OCI-LY1 (cell line): ENCODE measurements at regions not wholly inside any gene's neighbourhood (a gene's known extent, or its start where the extent isn't known, plus 50 kb on each side); places are given as distances from the start of the nearest gene placed in this dataset.
"Not testable (repeated sequence)": the region's sequence is repeated elsewhere in the genome, so short reads cannot be mapped to it uniquely, and the experiment has no call there.

Experiments
- H2AFZ ChIP-seq: fragments of 200-600 bp; sonication (generic), shearing (Covaris generic); 2 replicates; pipeline ENCODE4 v1.6.0; 2014; ENCODE audit warnings: antibody characterized with exemption, mild to moderate bottlenecking, low read length
- H3F3A ChIP-seq: fragments of 200-600 bp; sonication (generic), shearing (Covaris generic); 2 replicates; pipeline ENCODE4 v1.6.0; 2014; ENCODE audit warnings: mild to moderate bottlenecking, antibody characterized with exemption, low read length, moderate library complexity; ENCODE audit not compliant: insufficient read depth
- H3K27ac ChIP-seq: fragments of 200-600 bp; sonication (generic); 2 replicates; pipeline ENCODE4 v1.5.1; 2014; ENCODE audit warnings: low read length, mixed run types, mild to moderate bottlenecking, low read depth; ENCODE audit not compliant: poor library complexity, severe bottlenecking
- H3K27me3 ChIP-seq: fragments of 200-600 bp; sonication (generic); 2 replicates; pipeline ENCODE4 v1.6.0; 2014; ENCODE audit warnings: antibody characterized with exemption, mild to moderate bottlenecking, low read length, moderate library complexity; ENCODE audit not compliant: insufficient read depth
- H3K36me3 ChIP-seq: fragments of 200-600 bp; sonication (generic); 2 replicates; pipeline ENCODE4 v1.6.1; 2014; ENCODE audit warnings: mild to moderate bottlenecking, antibody characterized with exemption, low read length, moderate library complexity, mixed read lengths; ENCODE audit not compliant: insufficient read depth
- H3K4me1 ChIP-seq: fragments of 200-600 bp; sonication (generic); 2 replicates; pipeline ENCODE4 v1.5.1; 2014; ENCODE audit warnings: mild to moderate bottlenecking, low read length, moderate library complexity; ENCODE audit not compliant: insufficient read depth, severe bottlenecking
- H3K4me2 ChIP-seq: fragments of 200-600 bp; sonication (generic), shearing (Covaris generic); 2 replicates; pipeline ENCODE4 v1.6.1; 2014; ENCODE audit warnings: low read length
- H3K4me3 ChIP-seq: fragments of 200-600 bp; sonication (generic); 2 replicates; pipeline ENCODE4 v1.5.1; 2014; ENCODE audit warnings: low read length, low read depth, mild to moderate bottlenecking, mixed read lengths; ENCODE audit not compliant: poor library complexity, severe bottlenecking
- H3K79me2 ChIP-seq: fragments of 200-600 bp; shearing (Covaris generic); 2 replicates; pipeline ENCODE4 v1.6.1; 2016; ENCODE audit warnings: mixed run types, low read length, mixed read lengths; ENCODE audit not compliant: insufficient read depth
- H3K9ac ChIP-seq: fragments of 200-600 bp; sonication (generic), shearing (Covaris generic); 2 replicates; pipeline ENCODE4 v1.6.1; 2014; ENCODE audit warnings: mild to moderate bottlenecking, low read length, mixed read lengths
- H3K9me2 ChIP-seq: fragments of 200-600 bp; sonication (generic), shearing (Covaris generic); 2 replicates; pipeline ENCODE4 v1.6.1; 2014; ENCODE audit warnings: low read depth, mild to moderate bottlenecking, low read length, mixed read lengths
- H3K9me3 ChIP-seq: fragments of 200-600 bp; shearing (Covaris generic); 2 replicates; pipeline ENCODE4 v1.6.1; 2014; ENCODE audit warnings: low read length, mixed read lengths
- H4K20me1 ChIP-seq: fragments of 200-600 bp; sonication (generic), shearing (Covaris generic); 2 replicates; pipeline ENCODE4 v1.6.0; 2016; ENCODE audit warnings: mild to moderate bottlenecking, low read length; ENCODE audit not compliant: insufficient read depth
- CTCF ChIP-seq: fragments of 200-600 bp; sonication (generic), shearing (Covaris generic); IDR thresholded peaks from 2 replicates; pipeline ENCODE4 v1.5.1; 2017; ENCODE audit warnings: mild to moderate bottlenecking, antibody characterized with exemption, low read length, moderate library complexity, mixed read lengths
- EZH2 ChIP-seq: fragments of 200-600 bp; sonication (generic), shearing (Covaris generic); IDR thresholded peaks from 2 replicates; pipeline ENCODE4 v1.8.0; 2017; ENCODE audit warnings: borderline replicate concordance, mixed run types, mild to moderate bottlenecking, antibody characterized with exemption, low read length, moderate library complexity, mixed read lengths

- H3F3A ChIP-seq = no peaks in the 10 kb centered on the region
- no peaks in the 10 kb centered on the region for H4K20me1 ChIP-seq
- H3K9ac ChIP-seq = no peak overlapping the region
- no peak for TF ChIP-seq EZH2
- TF ChIP-seq CTCF = no peak
- no peaks in the 10 kb centered on the region for H3K9me2 ChIP-seq
- H3K36me3 ChIP-seq = no peaks in the 10 kb centered on the region
- H3K4me2 ChIP-seq = no peak overlapping the region
- no peaks in the 10 kb centered on the region for H3K9me3 ChIP-seq
- no peaks in the 10 kb centered on the region for H3K79me2 ChIP-seq
- H3K27me3 ChIP-seq = no peaks in the 10 kb centered on the region
- H3K4me1 ChIP-seq = no peaks in the 10 kb centered on the region
- H3K4me3 ChIP-seq = no peak overlapping the region
- H2AFZ ChIP-seq = no peak overlapping the region
- no peak overlapping the region for H3K27ac ChIP-seq
These were observed 569.7 kb downstream of the RIT2 start for GRCh38 chr18:42545825-42546224.

GRCh38 chr18:42548493-42548892, 567.0 kb downstream of the RIT2 start:
- Histone ChIP-seq H4K20me1 (no peaks in the 10 kb centered on the region), H3K9ac (no peak overlapping the region), H3K9me3 (no peaks in the 10 kb centered on the region), H3K79me2 (no peaks in the 10 kb centered on the region), H3K9me2 (no peaks in the 10 kb centered on the region), H3K4me2 (no peak overlapping the region), H3K27me3 (no peaks in the 10 kb centered on the region), H3K4me3 (no peak overlapping the region), H3K36me3 (no peaks in the 10 kb centered on the region), H3K27ac (no peak overlapping the region), H3F3A (no peaks in the 10 kb centered on the region), H3K4me1 (no peaks in the 10 kb centered on the region), H2AFZ (no peak overlapping the region)
- no peak for TF ChIP-seq CTCF
- TF ChIP-seq EZH2 = no peak

- Histone ChIP-seq H2AFZ (no peak overlapping the region), H3F3A (no peaks in the 10 kb centered on the region), H3K27ac (no peak overlapping the region), H3K79me2 (no peaks in the 10 kb centered on the region), H3K9ac (no peak overlapping the region), H3K9me2 (no peaks in the 10 kb centered on the region), H3K9me3 (no peaks in the 10 kb centered on the region), H3K4me2 (no peak overlapping the region), H3K27me3 (no peaks in the 10 kb centered on the region), H3K4me1 (no peaks in the 10 kb centered on the region), H3K4me3 (no peak overlapping the region), H3K36me3 (no peaks in the 10 kb centered on the region), H4K20me1 (no peaks in the 10 kb centered on the region)
- TF ChIP-seq CTCF (no peak), EZH2 (no peak)
These were observed 565.9 kb downstream of the RIT2 start for GRCh38 chr18:42549596-42549995.

- not testable (repeated sequence) for H3K27ac ChIP-seq, H3K27me3 ChIP-seq, H3K9me3 ChIP-seq, H3K9ac ChIP-seq, H2AFZ ChIP-seq, H3K4me3 ChIP-seq, H3K4me2 ChIP-seq, H3K4me1 ChIP-seq, H3K9me2 ChIP-seq, H3K36me3 ChIP-seq, H3F3A ChIP-seq, H4K20me1 ChIP-seq, H3K79me2 ChIP-seq
These were observed 562.9 kb downstream of the RIT2 start for GRCh38 chr18:42552559-42552958.
